ENCODE measurements at regions not wholly inside any gene's neighbourhood (a gene's known extent, or its start where the extent isn't known, plus 50 kb on each side); places are given as distances from the start of the nearest gene placed in this dataset.

- no peak for DNase-seq
Observed at GRCh38 chr5:39867923-39868322, 443.1 kb upstream of the DAB2 start.

- DNase-seq = no peak
Observed at GRCh38 chr5:39863926-39864552, 439.3 kb upstream of the DAB2 start.

GRCh38 chr5:39857041-39857440 is 432.3 kb upstream of the DAB2 start:
- DNase-seq = no peak

GRCh38 chr5:39854771-39855410 is 430.1 kb upstream of the DAB2 start:
- DNase-seq = no peak

- DNase-seq = no peak
Observed at GRCh38 chr5:39850291-39850690, 425.5 kb upstream of the DAB2 start.

- DNase-seq = no peak
Observed at GRCh38 chr5:39846144-39846543, 421.4 kb upstream of the DAB2 start.

- DNase-seq = no peak
Observed at GRCh38 chr5:39843767-39844166, 419.0 kb upstream of the DAB2 start.

- DNase-seq = no peak
Observed at GRCh38 chr5:39835371-39835770, 410.6 kb upstream of the DAB2 start.

- DNase-seq = no peak
Observed at GRCh38 chr5:39829441-39829840, 404.7 kb upstream of the DAB2 start.

- DNase-seq = no peak
Observed at GRCh38 chr5:39826051-39826450, 401.3 kb upstream of the DAB2 start.

GRCh38 chr5:39825301-39825700 is 400.5 kb upstream of the DAB2 start:
- DNase-seq = no peak

GRCh38 chr5:39822020-39822419 is 397.2 kb upstream of the DAB2 start:
- DNase-seq = no peak

- no peak for DNase-seq
Observed at GRCh38 chr5:39816866-39817265, 392.1 kb upstream of the DAB2 start.

- DNase-seq = no peak
Observed at GRCh38 chr5:39816156-39816845, 391.5 kb upstream of the DAB2 start.

GRCh38 chr5:39815711-39816110 is 390.9 kb upstream of the DAB2 start:
- no peak for DNase-seq

GRCh38 chr5:39811381-39811780 is 386.6 kb upstream of the DAB2 start:
- no peak for DNase-seq

GRCh38 chr5:39808656-39809055 is 383.9 kb upstream of the DAB2 start:
- no peak for DNase-seq

- DNase-seq = no peak
Observed at GRCh38 chr5:39801306-39801705, 376.5 kb upstream of the DAB2 start.

GRCh38 chr5:39800042-39800601 is 375.3 kb upstream of the DAB2 start:
- DNase-seq = no peak

- no peak for DNase-seq
Observed at GRCh38 chr5:39799242-39799641, 374.5 kb upstream of the DAB2 start.

GRCh38 chr5:39794513-39795210 is 369.9 kb upstream of the DAB2 start:
- DNase-seq = no peak

- no peak for DNase-seq
Observed at GRCh38 chr5:39785410-39785809, 360.6 kb upstream of the DAB2 start.

GRCh38 chr5:39783756-39784421 is 359.1 kb upstream of the DAB2 start:
- DNase-seq = no peak
